ENCODE measurements at regions not wholly inside any gene's neighbourhood (a gene's known extent, or its start where the extent isn't known, plus 50 kb on each side); places are given as distances from the start of the nearest gene placed in this dataset.

DNA sequence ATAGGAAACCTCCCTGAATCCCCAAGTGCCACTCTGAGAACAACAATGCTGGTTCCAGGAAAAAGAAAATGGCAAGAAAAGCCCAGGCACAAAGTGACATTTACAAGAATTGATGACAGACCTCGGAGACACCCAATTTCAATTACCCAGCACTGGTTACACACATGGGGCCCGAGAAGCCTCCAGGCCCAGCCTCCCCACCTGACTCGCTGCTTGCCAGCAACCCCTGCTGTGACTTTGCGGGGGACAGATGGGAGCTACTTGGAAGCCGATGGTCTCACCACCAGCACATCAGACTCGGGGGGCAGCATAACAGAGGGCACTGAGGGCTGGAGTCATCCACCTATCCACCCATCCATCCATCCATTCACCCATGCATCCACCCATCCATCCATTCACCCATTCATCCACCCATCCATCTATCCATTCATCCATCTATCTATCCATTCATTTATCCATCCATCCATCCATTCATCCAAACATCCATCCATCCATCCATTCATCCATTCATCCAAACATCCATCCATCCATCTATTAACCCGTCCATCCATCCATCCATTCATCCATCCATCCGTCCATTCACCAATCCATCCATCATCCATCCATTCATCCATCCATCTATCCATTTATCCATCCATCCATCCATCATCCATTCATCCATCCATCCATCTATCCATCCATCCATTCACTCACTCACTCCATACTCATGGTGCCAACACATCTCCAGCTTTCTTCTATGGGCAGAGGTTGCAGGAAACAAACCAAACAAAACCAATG is 567.6 kb downstream of the BRD1 start:
- DNase-seq = no peak
- Mint-ChIP-seq H3K4me1 (peaks cover 0 to 2% (median under 1%) of the 10 kb centered on the region in 4 donors), H3K9me3 (no peaks in the 10 kb centered on the region), H3K27me3 (peaks cover 6 to 41% (median 18%) of the 10 kb centered on the region in 5 donors), H3K36me3 (no peaks in the 10 kb centered on the region), H3K4me3 (no peak overlapping the region), H3K27ac (no peak overlapping the region)
- POLR2A ChIA-PET = no interaction called here
- ATAC-seq = no peak

- H3K27me3 Mint-ChIP-seq = peaks cover 3 to 46% (median 26%) of the 10 kb centered on the region in 5 donors
- no peak overlapping the region for H3K4me3 Mint-ChIP-seq
- no peak for ATAC-seq
- no peaks in the 10 kb centered on the region for H3K9me3 Mint-ChIP-seq
- H3K36me3 Mint-ChIP-seq = no peaks in the 10 kb centered on the region
- POLR2A ChIA-PET = no interaction called here
- no peak for DNase-seq
- no peak overlapping the region for H3K27ac Mint-ChIP-seq
- peaks cover 0 to 2% (median 0%) of the 10 kb centered on the region in 4 donors for H3K4me1 Mint-ChIP-seq
Measured at GRCh38 chr22:49258107-49259010, 569.3 kb downstream of the BRD1 start.

DNA sequence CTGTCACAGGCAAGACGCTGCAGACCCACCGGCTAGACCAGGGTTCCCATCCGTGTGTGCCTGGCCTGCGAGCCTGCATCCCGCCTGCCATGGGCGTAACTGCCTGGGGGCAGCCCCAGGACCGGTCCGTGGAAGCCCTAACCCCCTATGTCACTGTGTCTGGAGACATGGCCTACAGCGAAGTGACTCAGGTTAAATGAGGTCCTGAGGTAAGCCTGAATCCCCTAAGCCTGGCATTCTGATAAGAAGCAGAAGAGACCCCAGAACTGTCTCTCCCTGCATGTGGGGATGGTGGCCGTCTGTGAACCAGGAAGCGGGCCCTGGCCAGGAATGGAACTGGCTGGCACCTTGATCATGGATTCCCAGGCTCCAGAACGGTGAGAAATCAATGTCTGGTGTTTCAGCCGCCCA is 570.1 kb downstream of the BRD1 start:
- peaks cover 0 to 2% (median 0%) of the 10 kb centered on the region in 4 donors for H3K4me1 Mint-ChIP-seq
- POLR2A ChIA-PET = no interaction called here
- no peak overlapping the region for H3K4me3 Mint-ChIP-seq
- H3K27me3 Mint-ChIP-seq = peaks cover 3 to 49% (median 27%) of the 10 kb centered on the region in 5 donors
- H3K36me3 Mint-ChIP-seq = no peaks in the 10 kb centered on the region
- DNase-seq = no peak
- no peak overlapping the region for H3K27ac Mint-ChIP-seq
- peaks cover 0 to under 1% (median 0%) of the 10 kb centered on the region in 9 donors for H3K9me3 Mint-ChIP-seq
- no peak for ATAC-seq

GRCh38 chr22:49255741-49256318 is 571.8 kb downstream of the BRD1 start:
- H3K4me3 Mint-ChIP-seq = no peak overlapping the region
- ATAC-seq (no peak), DNase-seq (no peak)
- no peak overlapping the region for H3K27ac Mint-ChIP-seq
- H3K36me3 Mint-ChIP-seq = no peaks in the 10 kb centered on the region
- POLR2A ChIA-PET = no interaction called here
- H3K9me3 Mint-ChIP-seq = peaks cover 0 to 3% (median 0%) of the 10 kb centered on the region in 9 donors
- peaks cover 8 to 64% (median 37%) of the 10 kb centered on the region in 5 donors for H3K27me3 Mint-ChIP-seq
- H3K4me1 Mint-ChIP-seq = no peaks in the 10 kb centered on the region

GRCh38 chr22:49255154-49255553 is 572.5 kb downstream of the BRD1 start:
- H3K36me3 Mint-ChIP-seq = no peaks in the 10 kb centered on the region
- POLR2A ChIA-PET = no interaction called here
- H3K9me3 Mint-ChIP-seq = peaks cover 0 to 3% (median 0%) of the 10 kb centered on the region in 9 donors

DNA sequence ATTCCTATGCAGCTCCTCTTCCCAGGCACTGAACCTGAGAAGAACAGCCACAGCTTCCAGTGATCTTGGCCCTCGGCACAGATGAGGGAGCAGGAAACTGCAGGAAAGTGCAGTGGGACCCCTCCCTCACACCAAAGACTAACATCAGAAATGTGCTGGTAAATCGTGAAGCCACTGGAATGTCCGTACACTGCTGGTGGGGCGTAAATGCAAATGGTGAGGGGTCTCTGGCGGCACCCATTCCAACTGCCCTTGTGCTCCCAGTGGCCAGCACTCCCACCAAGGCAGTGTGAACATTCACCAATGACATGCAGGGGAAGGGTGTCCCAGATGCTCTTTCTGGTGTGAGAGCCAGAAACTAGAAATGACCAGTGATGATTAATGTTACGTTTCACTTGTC is 574.0 kb downstream of the BRD1 start:
- no peak for ATAC-seq
- POLR2A ChIA-PET = no interaction called here
- no peak overlapping the region for H3K27ac Mint-ChIP-seq
- peaks cover 10 to 54% (median 37%) of the 10 kb centered on the region in 5 donors for H3K27me3 Mint-ChIP-seq
- H3K9me3 Mint-ChIP-seq = peaks cover 0 to 3% (median 0%) of the 10 kb centered on the region in 9 donors
- H3K4me1 Mint-ChIP-seq = no peaks in the 10 kb centered on the region
- no peaks in the 10 kb centered on the region for H3K36me3 Mint-ChIP-seq
- DNase-seq = no peak
- no peak overlapping the region for H3K4me3 Mint-ChIP-seq

More at GRCh38 chr22:49255154-49255553, 572.5 kb downstream of the BRD1 start:
- H3K27me3 Mint-ChIP-seq = peaks cover 8 to 58% (median 37%) of the 10 kb centered on the region in 5 donors
- DNase-seq = no peak
- no peak overlapping the region for H3K27ac Mint-ChIP-seq
- no peak for ATAC-seq
- no peaks in the 10 kb centered on the region for H3K4me1 Mint-ChIP-seq
- H3K4me3 Mint-ChIP-seq = no peak overlapping the region

- POLR2A ChIA-PET = no interaction called here
- peaks cover 10 to 50% (median 35%) of the 10 kb centered on the region in 5 donors for H3K27me3 Mint-ChIP-seq
- no peak overlapping the region for H3K4me3 Mint-ChIP-seq
- peaks cover 0 to 3% (median 0%) of the 10 kb centered on the region in 9 donors for H3K9me3 Mint-ChIP-seq
- no peak for ATAC-seq
- H3K36me3 Mint-ChIP-seq = no peaks in the 10 kb centered on the region
- H3K27ac Mint-ChIP-seq = peak overlapping the region in 1 of 10 donors; percentile 66
- H3K4me1 Mint-ChIP-seq = no peaks in the 10 kb centered on the region
- DNase-seq = no peak
Measured at GRCh38 chr22:49251371-49251770, 576.3 kb downstream of the BRD1 start.

GRCh38 chr22:49247194-49247924 is 580.3 kb downstream of the BRD1 start:
- POLR2A ChIA-PET = no interaction called here
- DNase-seq (no peak), ATAC-seq (no peak)
- no peaks in the 10 kb centered on the region for H3K36me3 Mint-ChIP-seq
- peaks cover 0 to 1% (median 0%) of the 10 kb centered on the region in 9 donors for H3K9me3 Mint-ChIP-seq
- peaks cover 7 to 17% (median 12%) of the 10 kb centered on the region in 5 donors for H3K27me3 Mint-ChIP-seq
- H3K27ac Mint-ChIP-seq = no peak overlapping the region
- no peak overlapping the region for H3K4me3 Mint-ChIP-seq
- no peaks in the 10 kb centered on the region for H3K4me1 Mint-ChIP-seq

- POLR2A ChIA-PET = no interaction called here
- ATAC-seq (no peak), DNase-seq (no peak)
- Mint-ChIP-seq H3K27ac (no peak overlapping the region), H3K27me3 (peaks cover 0 to 10% (median 3%) of the 10 kb centered on the region in 5 donors), H3K36me3 (no peaks in the 10 kb centered on the region), H3K4me1 (no peaks in the 10 kb centered on the region), H3K4me3 (no peak overlapping the region), H3K9me3 (no peaks in the 10 kb centered on the region)
Measured at GRCh38 chr22:49244466-49245420, 582.9 kb downstream of the BRD1 start.

- ATAC-seq = no peak
- no peak overlapping the region for H3K4me3 Mint-ChIP-seq
- H3K27ac Mint-ChIP-seq = no peak overlapping the region
- H3K27me3 Mint-ChIP-seq = peaks cover 0 to 9% (median 2%) of the 10 kb centered on the region in 5 donors
- H3K9me3 Mint-ChIP-seq = no peaks in the 10 kb centered on the region
- no peak for DNase-seq
- POLR2A ChIA-PET = no interaction called here
- no peaks in the 10 kb centered on the region for H3K36me3 Mint-ChIP-seq
- no peaks in the 10 kb centered on the region for H3K4me1 Mint-ChIP-seq
Measured at GRCh38 chr22:49243965-49244364, 583.7 kb downstream of the BRD1 start.

DNA sequence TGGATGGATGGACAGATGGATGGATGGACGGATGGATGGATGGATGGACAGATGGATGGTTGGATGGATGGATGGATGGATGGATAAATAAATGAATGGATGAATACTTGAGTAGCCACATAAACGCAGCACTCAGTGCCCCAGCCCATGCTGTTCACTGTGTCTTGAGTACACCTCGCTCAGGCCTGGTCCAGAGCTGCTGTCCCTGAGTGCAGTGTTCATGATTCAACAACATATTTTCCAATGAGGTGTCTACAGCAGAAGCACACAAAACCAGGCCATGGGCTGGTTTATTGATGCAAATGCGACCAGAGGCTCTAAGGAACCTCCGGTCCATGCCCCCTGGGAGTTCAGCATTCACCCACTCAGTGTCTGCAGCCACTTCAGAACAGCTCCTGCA is 584.3 kb downstream of the BRD1 start:
- DNase-seq (no peak), ATAC-seq (no peak)
- peaks cover 0 to 12% (median 2%) of the 10 kb centered on the region in 5 donors for H3K27me3 Mint-ChIP-seq
- H3K4me3 Mint-ChIP-seq = no peak overlapping the region
- POLR2A ChIA-PET = no interaction called here
- no peaks in the 10 kb centered on the region for H3K36me3 Mint-ChIP-seq
- H3K9me3 Mint-ChIP-seq = no peaks in the 10 kb centered on the region
- H3K27ac Mint-ChIP-seq = no peak overlapping the region
- no peaks in the 10 kb centered on the region for H3K4me1 Mint-ChIP-seq

Measured in naive thymus-derived CD8-positive, alpha-beta T cell (primary cell).